Brain microvascular endothelial cell (primary cell): ENCODE measurements at regions not wholly inside any gene's neighbourhood (a gene's known extent, or its start where the extent isn't known, plus 50 kb on each side); places are given as distances from the start of the nearest gene placed in this dataset.

Experiments
- DNase-seq: peaks from one replicate; pipeline ENCODE4 v3.0.0-alpha.2; 2020
- H3K27ac ChIP-seq: fragments of 250-450 bp; sonication (Bioruptor Pico); 2 replicates; pipeline ENCODE4 v1.5.1; 2020; ENCODE audit warnings: mild to moderate bottlenecking, moderate library complexity
- H3K27me3 ChIP-seq: fragments of 250-450 bp; sonication (Bioruptor Pico); replicated peaks from 2 replicates; pipeline ENCODE4 v1.5.1; 2020; ENCODE audit warnings: mild to moderate bottlenecking
- H3K36me3 ChIP-seq: fragments of 250-450 bp; sonication (Bioruptor Pico); replicated peaks from 2 replicates; pipeline ENCODE4 v1.5.1; 2020; ENCODE audit warnings: mild to moderate bottlenecking
- H3K4me3 ChIP-seq: 2 replicates; pipeline ENCODE4 v1.5.1; 2011; ENCODE audit warnings: low read depth, mild to moderate bottlenecking, control low read depth, low read length, moderate library complexity
- in situ Hi-C: cut with HindIII; loops from 2 replicates; pipeline ENCODE4 v1.10.0; 2017; ENCODE audit warnings: low sequenced_read_pairs, low pct_ligation_motif_present
- TF ChIP-seq, protein P1 (sequence below): IDR thresholded peaks from 2 replicates; pipeline ENCODE4 v1.5.1; 2011; ENCODE audit warnings: low read depth, mild to moderate bottlenecking, moderate library complexity, low read length, control low read depth, inconsistent platforms; ENCODE audit errors: missing control alignments

GRCh38 chr12:90003688-90004087, 295.1 kb upstream of the ATP2B1 start:
- H3K27ac ChIP-seq: no peak overlapping the region
- in situ Hi-C loops: no loop called here
- no peak for DNase-seq
- H3K36me3 ChIP-seq: no peaks in the 10 kb centered on the region
- no peaks in the 10 kb centered on the region for H3K27me3 ChIP-seq
- H3K4me3 ChIP-seq: no peak overlapping the region
- TF ChIP-seq, protein P1, sequence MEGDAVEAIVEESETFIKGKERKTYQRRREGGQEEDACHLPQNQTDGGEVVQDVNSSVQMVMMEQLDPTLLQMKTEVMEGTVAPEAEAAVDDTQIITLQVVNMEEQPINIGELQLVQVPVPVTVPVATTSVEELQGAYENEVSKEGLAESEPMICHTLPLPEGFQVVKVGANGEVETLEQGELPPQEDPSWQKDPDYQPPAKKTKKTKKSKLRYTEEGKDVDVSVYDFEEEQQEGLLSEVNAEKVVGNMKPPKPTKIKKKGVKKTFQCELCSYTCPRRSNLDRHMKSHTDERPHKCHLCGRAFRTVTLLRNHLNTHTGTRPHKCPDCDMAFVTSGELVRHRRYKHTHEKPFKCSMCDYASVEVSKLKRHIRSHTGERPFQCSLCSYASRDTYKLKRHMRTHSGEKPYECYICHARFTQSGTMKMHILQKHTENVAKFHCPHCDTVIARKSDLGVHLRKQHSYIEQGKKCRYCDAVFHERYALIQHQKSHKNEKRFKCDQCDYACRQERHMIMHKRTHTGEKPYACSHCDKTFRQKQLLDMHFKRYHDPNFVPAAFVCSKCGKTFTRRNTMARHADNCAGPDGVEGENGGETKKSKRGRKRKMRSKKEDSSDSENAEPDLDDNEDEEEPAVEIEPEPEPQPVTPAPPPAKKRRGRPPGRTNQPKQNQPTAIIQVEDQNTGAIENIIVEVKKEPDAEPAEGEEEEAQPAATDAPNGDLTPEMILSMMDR: no peak

DNA sequence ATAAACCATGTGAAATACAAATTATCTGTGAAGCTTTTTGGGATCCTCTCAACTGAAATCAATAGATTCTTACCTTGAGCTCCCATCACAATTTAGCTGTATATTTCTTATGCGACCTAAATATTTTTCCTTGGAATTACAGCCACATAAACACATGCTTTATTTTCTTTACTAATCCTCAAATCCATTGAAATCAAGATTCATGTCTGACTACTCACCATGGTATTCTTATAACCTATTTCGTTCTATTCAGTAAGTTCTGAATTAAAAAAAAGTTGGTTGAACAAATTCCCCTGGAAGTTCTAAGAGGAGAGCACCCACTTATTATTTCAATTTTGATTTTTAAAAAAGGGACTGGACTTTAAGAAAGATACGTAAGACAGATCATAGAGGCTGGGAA, 292.1 kb upstream of the ATP2B1 start:
- in situ Hi-C loops: no loop called here
- H3K4me3 ChIP-seq: no peak overlapping the region
- no peak for DNase-seq
- H3K36me3 ChIP-seq: no peaks in the 10 kb centered on the region
- H3K27me3 ChIP-seq: no peaks in the 10 kb centered on the region
- no peak overlapping the region for H3K27ac ChIP-seq
- TF ChIP-seq, protein P1: no peak

GRCh38 chr12:89999699-90000505, 291.3 kb upstream of the ATP2B1 start:
- TF ChIP-seq, protein P1: no peak
- H3K27ac ChIP-seq: no peak overlapping the region
- H3K27me3 ChIP-seq: no peaks in the 10 kb centered on the region
- DNase-seq: peak; percentile 61
- in situ Hi-C loops: no loop called here
- no peak overlapping the region for H3K4me3 ChIP-seq
- no peaks in the 10 kb centered on the region for H3K36me3 ChIP-seq

- Histone ChIP-seq H3K27me3 (no peaks in the 10 kb centered on the region), H3K27ac (no peak overlapping the region), H3K36me3 (no peaks in the 10 kb centered on the region), H3K4me3 (no peak overlapping the region)
- in situ Hi-C loops: no loop called here
- TF ChIP-seq, protein P1: no peak
- no peak for DNase-seq
Measured at GRCh38 chr12:89995870-89996269, 287.2 kb upstream of the ATP2B1 start.

- H3K36me3 ChIP-seq: no peaks in the 10 kb centered on the region
- no peak overlapping the region for H3K27ac ChIP-seq
- in situ Hi-C loops: no loop called here
- TF ChIP-seq, protein P1: no peak
- no peaks in the 10 kb centered on the region for H3K27me3 ChIP-seq
- no peak overlapping the region for H3K4me3 ChIP-seq
- no peak for DNase-seq
Measured at GRCh38 chr12:89994911-89995310, 286.3 kb upstream of the ATP2B1 start.

DNA sequence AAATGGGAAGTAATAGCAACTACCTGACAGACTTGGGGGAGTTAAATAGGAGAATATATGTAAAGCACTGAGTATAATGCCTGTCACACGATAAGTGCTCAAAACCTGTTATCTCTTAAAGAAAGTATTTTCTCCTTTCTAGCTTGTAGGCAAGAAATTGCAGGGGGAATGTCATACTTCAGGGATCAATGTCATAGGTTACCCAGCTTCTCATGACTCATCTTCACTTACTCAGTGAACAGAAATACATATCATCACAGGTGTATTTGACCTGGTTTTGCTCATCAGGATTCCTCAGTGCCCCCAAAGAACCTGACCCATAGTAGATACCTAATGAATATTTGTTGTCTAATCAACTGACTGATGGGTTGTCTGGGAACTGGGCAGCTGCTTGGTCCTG, 285.0 kb upstream of the ATP2B1 start:
- TF ChIP-seq, protein P1: no peak
- no peak for DNase-seq
- in situ Hi-C loops: no loop called here

More for the DNA sequence above, 285.0 kb upstream of the ATP2B1 start:
- Histone ChIP-seq H3K4me3 (no peak overlapping the region), H3K27me3 (no peaks in the 10 kb centered on the region), H3K27ac (no peak overlapping the region), H3K36me3 (no peaks in the 10 kb centered on the region)
